ENCODE measurements at regions not wholly inside any gene's neighbourhood (a gene's known extent, or its start where the extent isn't known, plus 50 kb on each side); places are given as distances from the start of the nearest gene placed in this dataset.

DNA sequence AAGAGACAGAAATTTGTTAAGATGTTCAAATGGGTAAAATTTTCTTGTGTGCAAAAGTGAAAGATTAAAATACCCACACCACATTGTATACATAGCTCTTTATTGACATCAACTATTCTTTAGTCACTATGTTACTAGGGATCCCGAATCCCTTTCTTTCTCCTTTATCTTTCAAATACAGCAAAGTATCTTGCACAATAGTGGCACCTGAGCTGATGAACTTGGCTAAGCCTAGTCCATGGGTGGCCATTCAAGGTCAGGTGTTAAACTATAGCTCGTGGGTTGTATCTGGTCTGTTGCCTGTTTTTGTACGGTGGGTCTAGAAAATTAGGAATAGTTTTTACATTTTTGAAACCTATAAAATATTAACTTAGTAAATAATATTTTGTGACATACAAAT is 210.9 kb downstream of the SLITRK6 start:
- H3F3A ChIP-seq (ENCODE audit: low read depth): no peaks in the 10 kb centered on the region
- H3K9me2 ChIP-seq (replicated peaks; ENCODE audit: low read depth, low read length): no peaks in the 10 kb centered on the region
- H3K4me1 ChIP-seq (ENCODE audit: insufficient read depth, low read length, poor library complexity, severe bottlenecking): peaks cover under 1% of the 10 kb centered on the region
- H3K9ac ChIP-seq (ENCODE audit: low read depth, low read length, poor library complexity, severe bottlenecking): no peak overlapping the region
- peak overlapping the region; percentile 4; the same call in 1 of the 2 replicates for H2AFZ ChIP-seq (ENCODE audit: low read length)
- TF ChIP-seq, protein P1, sequence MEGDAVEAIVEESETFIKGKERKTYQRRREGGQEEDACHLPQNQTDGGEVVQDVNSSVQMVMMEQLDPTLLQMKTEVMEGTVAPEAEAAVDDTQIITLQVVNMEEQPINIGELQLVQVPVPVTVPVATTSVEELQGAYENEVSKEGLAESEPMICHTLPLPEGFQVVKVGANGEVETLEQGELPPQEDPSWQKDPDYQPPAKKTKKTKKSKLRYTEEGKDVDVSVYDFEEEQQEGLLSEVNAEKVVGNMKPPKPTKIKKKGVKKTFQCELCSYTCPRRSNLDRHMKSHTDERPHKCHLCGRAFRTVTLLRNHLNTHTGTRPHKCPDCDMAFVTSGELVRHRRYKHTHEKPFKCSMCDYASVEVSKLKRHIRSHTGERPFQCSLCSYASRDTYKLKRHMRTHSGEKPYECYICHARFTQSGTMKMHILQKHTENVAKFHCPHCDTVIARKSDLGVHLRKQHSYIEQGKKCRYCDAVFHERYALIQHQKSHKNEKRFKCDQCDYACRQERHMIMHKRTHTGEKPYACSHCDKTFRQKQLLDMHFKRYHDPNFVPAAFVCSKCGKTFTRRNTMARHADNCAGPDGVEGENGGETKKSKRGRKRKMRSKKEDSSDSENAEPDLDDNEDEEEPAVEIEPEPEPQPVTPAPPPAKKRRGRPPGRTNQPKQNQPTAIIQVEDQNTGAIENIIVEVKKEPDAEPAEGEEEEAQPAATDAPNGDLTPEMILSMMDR (conservative IDR thresholded peaks at IDR 0.05; ENCODE audit: low read length): no peak
- TF ChIP-seq EZH2phosphoT487 (IDR thresholded peaks at IDR 0.05; ENCODE audit: borderline replicate concordance): no peak
- no peak overlapping the region for H3K4me2 ChIP-seq (ENCODE audit: low read depth, low read length, poor library complexity, severe bottlenecking)
- H3K79me2 ChIP-seq (ENCODE audit: insufficient read depth, low read length): no peaks in the 10 kb centered on the region
- H3K4me3 ChIP-seq (ENCODE audit: low read length, poor library complexity, severe bottlenecking): no peak overlapping the region
- no peaks in the 10 kb centered on the region for H3K9me3 ChIP-seq (ENCODE audit: insufficient read depth, low read depth, low read length)
- H3K27me3 ChIP-seq (ENCODE audit: insufficient read depth, low read length, poor library complexity, severe bottlenecking): no peaks in the 10 kb centered on the region
- no peaks in the 10 kb centered on the region for H4K20me1 ChIP-seq (ENCODE audit: insufficient read depth, low read length, poor library complexity, severe bottlenecking)
- no peaks in the 10 kb centered on the region for H3K36me3 ChIP-seq (ENCODE audit: insufficient read depth, low read length)

DNA sequence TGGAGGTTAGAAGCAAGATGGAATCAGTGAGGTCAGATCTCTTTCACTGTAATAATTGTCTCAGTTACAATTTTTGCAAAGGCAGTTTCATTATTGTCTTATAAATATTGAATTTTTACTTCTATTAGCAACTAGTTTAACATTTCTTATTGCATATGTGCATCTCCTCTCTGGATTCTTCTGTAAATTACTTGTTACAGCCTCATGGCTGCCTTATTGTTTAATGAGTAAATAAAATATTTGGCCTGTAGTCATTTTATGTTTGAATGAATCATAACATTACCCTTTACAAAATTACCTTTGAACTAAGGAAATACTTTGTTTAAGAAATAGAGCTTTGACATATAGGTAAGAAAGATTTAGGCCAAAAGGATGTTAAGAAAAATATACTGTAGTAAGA is 212.4 kb downstream of the SLITRK6 start:
- TF ChIP-seq, protein P1 (conservative IDR thresholded peaks at IDR 0.05; ENCODE audit: low read length): no peak
- TF ChIP-seq EZH2phosphoT487 (IDR thresholded peaks at IDR 0.05; ENCODE audit: borderline replicate concordance): no peak
- no peaks in the 10 kb centered on the region for H3K27me3 ChIP-seq (ENCODE audit: insufficient read depth, low read length, poor library complexity, severe bottlenecking)
- no peaks in the 10 kb centered on the region for H3K9me3 ChIP-seq (ENCODE audit: insufficient read depth, low read depth, low read length)
- H2AFZ ChIP-seq (ENCODE audit: low read length): no peak overlapping the region
- no peak overlapping the region for H3K4me2 ChIP-seq (ENCODE audit: low read depth, low read length, poor library complexity, severe bottlenecking)
- peaks cover 6% of the 10 kb centered on the region for H3K4me1 ChIP-seq (ENCODE audit: insufficient read depth, low read length, poor library complexity, severe bottlenecking)
- H4K20me1 ChIP-seq (ENCODE audit: insufficient read depth, low read length, poor library complexity, severe bottlenecking): no peaks in the 10 kb centered on the region
- no peaks in the 10 kb centered on the region for H3F3A ChIP-seq (ENCODE audit: low read depth)
- H3K9ac ChIP-seq (ENCODE audit: low read depth, low read length, poor library complexity, severe bottlenecking): no peak overlapping the region
- no peaks in the 10 kb centered on the region for H3K36me3 ChIP-seq (ENCODE audit: insufficient read depth, low read length)
- H3K79me2 ChIP-seq (ENCODE audit: insufficient read depth, low read length): no peaks in the 10 kb centered on the region
- H3K4me3 ChIP-seq (ENCODE audit: low read length, poor library complexity, severe bottlenecking): no peak overlapping the region
- no peaks in the 10 kb centered on the region for H3K9me2 ChIP-seq (replicated peaks; ENCODE audit: low read depth, low read length)

DNA sequence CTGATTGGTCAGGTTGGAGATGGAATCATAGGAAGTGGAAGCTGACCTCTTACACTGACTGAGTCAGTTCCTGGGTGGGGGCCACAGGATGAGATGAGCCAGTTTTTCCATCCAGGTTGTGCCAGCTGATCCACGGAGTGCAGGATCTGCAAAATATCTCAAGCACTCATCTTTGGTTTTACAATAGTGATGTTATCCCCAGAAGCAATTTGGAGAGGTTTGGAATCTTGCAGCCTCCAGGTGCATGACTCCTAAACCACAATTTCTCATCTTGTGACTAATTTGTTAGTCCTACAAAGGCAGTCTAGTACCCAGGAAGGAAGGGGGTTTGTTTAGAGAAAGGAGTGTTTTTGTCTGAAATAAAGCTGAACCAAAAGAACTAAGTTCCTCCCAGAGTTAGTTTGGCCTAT is 212.8 kb downstream of the SLITRK6 start:
- Histone ChIP-seq H3K9me2 (replicated peaks; ENCODE audit: low read depth, low read length) (no peaks in the 10 kb centered on the region), H3K4me3 (ENCODE audit: low read length, poor library complexity, severe bottlenecking) (no peak overlapping the region), H2AFZ (ENCODE audit: low read length) (no peak overlapping the region), H3K4me2 (ENCODE audit: low read depth, low read length, poor library complexity, severe bottlenecking) (no peak overlapping the region), H3K9ac (ENCODE audit: low read depth, low read length, poor library complexity, severe bottlenecking) (no peak overlapping the region), H3K4me1 (ENCODE audit: insufficient read depth, low read length, poor library complexity, severe bottlenecking) (peaks cover 6% of the 10 kb centered on the region), H3F3A (ENCODE audit: low read depth) (no peaks in the 10 kb centered on the region), H4K20me1 (ENCODE audit: insufficient read depth, low read length, poor library complexity, severe bottlenecking) (no peaks in the 10 kb centered on the region), H3K27me3 (ENCODE audit: insufficient read depth, low read length, poor library complexity, severe bottlenecking) (no peaks in the 10 kb centered on the region), H3K79me2 (ENCODE audit: insufficient read depth, low read length) (no peaks in the 10 kb centered on the region), H3K36me3 (ENCODE audit: insufficient read depth, low read length) (no peaks in the 10 kb centered on the region), H3K9me3 (ENCODE audit: insufficient read depth, low read depth, low read length) (no peaks in the 10 kb centered on the region)
- TF ChIP-seq, protein P1 (conservative IDR thresholded peaks at IDR 0.05; ENCODE audit: low read length): no peak
- TF ChIP-seq EZH2phosphoT487 (IDR thresholded peaks at IDR 0.05; ENCODE audit: borderline replicate concordance): no peak
